Body of pancreas (tissue), 4 donors: ENCODE measurements at regions not wholly inside any gene's neighbourhood (a gene's known extent, or its start where the extent isn't known, plus 50 kb on each side); places are given as distances from the start of the nearest gene placed in this dataset.

Experiments used
- ATAC-seq: fragments of 150-250 bp; one replicate; pipeline ENCODE4 v1.9.1; 2016
- DNase-seq, 4 donors: peaks; one replicate each; pipeline ENCODE4 v3.0.0-alpha.2; 2019
- H3K27ac ChIP-seq, 4 donors: fragments of 200-600 bp; sonication (generic); 1 replicate in 3 of 4; 2 replicates in 1 of 4; pipeline versions ENCODE4 v1.5.1 to v1.6.1; 2016 to 2019; ENCODE audit warnings: mild to moderate bottlenecking in 1 of 4, mixed read lengths in 1 of 4, moderate library complexity in 1 of 4
- H3K27me3 ChIP-seq, 2 donors: fragments of 200-600 bp; sonication (generic); one replicate each; pipeline ENCODE4 v1.6.0; 2016; ENCODE audit warnings: mild to moderate bottlenecking in 1 of 2
- H3K36me3 ChIP-seq, 2 donors: fragments of 200-600 bp; sonication (generic); replicated peaks in 1 of 2; 2 replicates each; pipeline ENCODE4 v1.5.1; 2016; ENCODE audit warnings: low read depth in 2 of 2; ENCODE audit not compliant: insufficient read depth in 1 of 2
- H3K4me1 ChIP-seq: fragments of 200-600 bp; sonication (generic); one replicate; pipeline ENCODE4 v1.6.0; 2016
- H3K4me3 ChIP-seq, 2 donors: fragments of 200-600 bp; sonication (generic); 1 replicate in 1 of 2; 2 replicates in 1 of 2; pipeline ENCODE4 v1.5.1; 2016 to 2019
- H3K9me3 ChIP-seq, 3 donors: fragments of 200-600 bp; sonication (generic); 1 replicate in 2 of 3; 2 replicates in 1 of 3; pipeline ENCODE4 v1.5.1; 2016
- POLR2A ChIP-seq, 3 donors: fragments of 450-650 bp; IDR thresholded peaks; one replicate each; pipeline ENCODE4 v1.6.1; 2016; ENCODE audit warnings: antibody characterized with exemption in 3 of 3, mild to moderate bottlenecking in 2 of 3
- WGBS, 2 donors: methylation state at CpG; one replicate each; pipeline ENCODE4 v1.1.5; 2017; 5-methylcytosine and 5-hydroxymethylcytosine counted together
- intact Hi-C: fragments of 100-400 bp; cut with DNase I; formaldehyde crosslinking; loops from one replicate; pipeline ENCODE4 v1.15.1; 2023
- TF ChIP-seq, protein P1 (sequence below), 7 experiments: fragments of 450-650 bp in 4 of 7; fragments of 200-600 bp in 3 of 7; sonication (generic) in 3 of 7; IDR thresholded peaks; one replicate each; pipeline ENCODE4 v1.5.1; 2016 to 2019; ENCODE audit warnings: antibody characterized with exemption in 7 of 7

DNA sequence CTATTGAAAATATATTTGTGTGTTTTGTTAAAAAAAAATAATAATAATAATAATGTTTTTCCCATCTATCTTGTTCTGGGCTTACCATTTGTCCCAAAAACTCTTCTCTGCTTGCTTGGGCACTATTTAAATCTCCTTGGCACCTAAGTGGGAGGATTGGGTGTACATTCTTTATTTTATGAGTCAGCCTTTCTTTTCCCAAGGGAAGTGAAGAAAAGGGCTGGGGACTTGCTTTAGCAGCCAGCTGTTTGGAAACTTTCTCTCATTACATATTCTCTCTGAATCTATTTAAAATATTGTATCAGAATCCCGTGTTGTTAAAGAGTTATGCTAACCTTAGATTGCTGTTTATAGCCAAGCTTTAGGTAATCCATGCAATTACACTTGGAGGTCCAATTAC is 2332.4 kb downstream of the ARAP2 start:
- no peaks in the 10 kb centered on the region for H3K9me3 ChIP-seq
- no peak for DNase-seq

DNA sequence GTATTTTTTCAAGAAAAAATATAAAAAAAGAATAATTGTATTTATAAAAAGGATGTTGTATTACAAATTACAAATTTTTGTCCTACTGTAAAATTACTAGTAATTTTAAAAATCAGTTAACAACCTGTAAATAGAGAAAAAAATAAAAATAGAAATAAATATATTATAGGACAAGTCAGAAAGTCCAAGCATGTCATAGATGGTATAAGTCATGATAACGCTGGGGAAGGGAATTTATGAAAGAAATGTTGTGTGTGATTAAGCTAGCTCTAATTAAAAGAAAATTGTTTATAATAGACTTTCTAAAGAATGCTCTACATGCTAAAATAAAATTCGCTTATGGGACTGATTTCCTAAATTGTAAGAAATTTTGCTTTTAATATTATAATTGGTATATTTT is 2329.9 kb downstream of the ARAP2 start:
- no peaks in the 10 kb centered on the region for H3K27me3 ChIP-seq

More for the DNA sequence above, 2332.4 kb downstream of the ARAP2 start:
- Histone ChIP-seq H3K4me3 (no peak overlapping the region), H3K36me3 (no peaks in the 10 kb centered on the region), H3K27me3 (no peaks in the 10 kb centered on the region), H3K4me1 (no peaks in the 10 kb centered on the region), H3K27ac (no peak overlapping the region)
- intact Hi-C loops, result no loop called here
- ATAC-seq, result no peak
- 22 to 41% methylated on average over 1 of the region's 1 CpG for WGBS, 2 donors
- no peak for TF ChIP-seq POLR2A (IDR thresholded peaks at IDR 0.05)
- TF ChIP-seq, protein P1, sequence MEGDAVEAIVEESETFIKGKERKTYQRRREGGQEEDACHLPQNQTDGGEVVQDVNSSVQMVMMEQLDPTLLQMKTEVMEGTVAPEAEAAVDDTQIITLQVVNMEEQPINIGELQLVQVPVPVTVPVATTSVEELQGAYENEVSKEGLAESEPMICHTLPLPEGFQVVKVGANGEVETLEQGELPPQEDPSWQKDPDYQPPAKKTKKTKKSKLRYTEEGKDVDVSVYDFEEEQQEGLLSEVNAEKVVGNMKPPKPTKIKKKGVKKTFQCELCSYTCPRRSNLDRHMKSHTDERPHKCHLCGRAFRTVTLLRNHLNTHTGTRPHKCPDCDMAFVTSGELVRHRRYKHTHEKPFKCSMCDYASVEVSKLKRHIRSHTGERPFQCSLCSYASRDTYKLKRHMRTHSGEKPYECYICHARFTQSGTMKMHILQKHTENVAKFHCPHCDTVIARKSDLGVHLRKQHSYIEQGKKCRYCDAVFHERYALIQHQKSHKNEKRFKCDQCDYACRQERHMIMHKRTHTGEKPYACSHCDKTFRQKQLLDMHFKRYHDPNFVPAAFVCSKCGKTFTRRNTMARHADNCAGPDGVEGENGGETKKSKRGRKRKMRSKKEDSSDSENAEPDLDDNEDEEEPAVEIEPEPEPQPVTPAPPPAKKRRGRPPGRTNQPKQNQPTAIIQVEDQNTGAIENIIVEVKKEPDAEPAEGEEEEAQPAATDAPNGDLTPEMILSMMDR (IDR thresholded peaks at IDR 0.05), result no peak

DNA sequence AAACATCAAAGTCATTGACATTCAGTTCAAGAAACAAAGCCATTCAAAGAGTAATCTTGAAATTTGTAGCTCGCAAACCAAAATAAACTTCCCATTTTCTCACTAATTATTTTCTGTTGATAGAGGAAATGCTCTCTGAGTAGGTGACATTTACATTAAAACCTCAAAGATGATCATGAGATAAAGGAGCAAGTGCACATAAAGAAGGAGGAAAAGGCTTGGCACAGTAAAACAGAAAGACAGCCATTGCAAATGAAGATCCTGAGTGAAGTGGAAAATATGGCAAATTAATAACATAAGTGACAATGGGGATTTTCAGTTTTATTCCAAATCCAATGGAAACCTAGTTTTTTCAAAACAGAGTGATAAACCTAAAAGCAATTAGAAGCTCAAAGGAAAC is 2320.8 kb downstream of the ARAP2 start:
- WGBS, 2 donors, result 77 to 97% methylated on average over 1 of the region's 1 CpG
- no peak for ATAC-seq
- intact Hi-C loops, result no loop called here

More for the DNA sequence above, 2329.9 kb downstream of the ARAP2 start:
- Histone ChIP-seq H3K9me3 (no peaks in the 10 kb centered on the region), H3K36me3 (no peaks in the 10 kb centered on the region), H3K27ac (no peak overlapping the region), H3K4me1 (no peaks in the 10 kb centered on the region), H3K4me3 (no peak overlapping the region)
- no peak for ATAC-seq
- 49 to 56% methylated on average over 2 of the region's 2 CpGs for WGBS, 2 donors
- intact Hi-C loops, result no loop called here
- TF ChIP-seq, protein P1 (IDR thresholded peaks at IDR 0.05), result no peak
- no peak for TF ChIP-seq POLR2A (IDR thresholded peaks at IDR 0.05)
- DNase-seq, result no peak

DNA sequence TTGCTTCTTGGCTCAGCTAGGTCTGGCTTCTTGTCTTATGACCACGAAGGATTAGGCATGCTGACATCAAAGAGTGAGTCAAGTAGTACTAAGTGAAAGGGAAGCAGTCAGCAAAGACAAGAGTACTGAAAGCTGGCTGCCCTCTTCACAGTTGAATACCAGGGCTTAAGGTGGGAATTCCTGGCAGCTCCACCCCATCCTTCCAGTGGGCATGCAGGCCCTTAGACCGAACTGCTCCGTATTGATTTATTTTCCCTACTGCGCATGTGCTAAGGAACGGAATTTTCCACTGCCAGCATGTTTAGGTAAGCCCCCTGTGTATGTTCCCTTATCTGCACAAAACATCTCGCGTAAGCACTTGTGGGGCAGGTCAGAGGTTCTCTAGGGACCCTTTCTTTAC is 2320.1 kb downstream of the ARAP2 start:
- intact Hi-C loops, result no loop called here
- Histone ChIP-seq H3K27me3 (no peaks in the 10 kb centered on the region), H3K9me3 (no peaks in the 10 kb centered on the region), H3K27ac (no peak overlapping the region), H3K4me1 (no peaks in the 10 kb centered on the region), H3K4me3 (no peak overlapping the region), H3K36me3 (no peaks in the 10 kb centered on the region)
- TF ChIP-seq POLR2A (IDR thresholded peaks at IDR 0.05), result no peak
- TF ChIP-seq, protein P1 (IDR thresholded peaks at IDR 0.05), result no peak
- whole genome bisulfite sequencing, 2 donors, result 35 to 36% methylated on average over 7 of the region's 7 CpGs
- no peak for DNase-seq
- ATAC-seq, result no peak

More for the DNA sequence above, 2320.8 kb downstream of the ARAP2 start:
- no peak for DNase-seq
- Histone ChIP-seq H3K27me3 (no peaks in the 10 kb centered on the region), H3K9me3 (no peaks in the 10 kb centered on the region), H3K36me3 (no peaks in the 10 kb centered on the region), H3K4me3 (no peak overlapping the region), H3K27ac (no peak overlapping the region), H3K4me1 (no peaks in the 10 kb centered on the region)
- TF ChIP-seq, protein P1 (IDR thresholded peaks at IDR 0.05), result no peak
- TF ChIP-seq POLR2A (IDR thresholded peaks at IDR 0.05), result no peak

DNA sequence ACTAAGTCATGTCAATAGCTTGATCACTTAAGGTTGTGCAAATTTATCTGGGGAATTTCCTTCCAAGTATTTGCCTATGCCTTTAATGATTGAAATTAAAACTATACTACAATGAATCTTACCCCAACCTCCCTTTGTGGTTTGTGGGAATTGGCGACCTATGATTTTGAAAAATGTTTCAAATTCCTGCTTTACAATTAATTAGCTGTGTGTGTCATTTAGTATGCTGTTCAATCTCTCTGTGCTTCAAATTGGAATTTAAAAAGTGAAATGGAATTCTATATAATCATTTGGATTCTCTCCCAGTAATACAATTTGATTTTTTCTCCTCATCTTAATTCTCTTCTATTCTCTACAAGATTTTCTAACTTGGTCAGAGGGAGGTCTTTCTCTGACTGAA is 2319.5 kb downstream of the ARAP2 start:
- ATAC-seq (no peak), DNase-seq (no peak)
- Histone ChIP-seq H3K9me3 (no peaks in the 10 kb centered on the region), H3K36me3 (no peaks in the 10 kb centered on the region), H3K27ac (no peak overlapping the region), H3K4me3 (no peak overlapping the region), H3K4me1 (no peaks in the 10 kb centered on the region), H3K27me3 (no peaks in the 10 kb centered on the region)
- TF ChIP-seq, protein P1 (IDR thresholded peaks at IDR 0.05), result no peak
- no peak for TF ChIP-seq POLR2A (IDR thresholded peaks at IDR 0.05)
- WGBS, 2 donors, result 32 to 40% methylated on average over 1 of the region's 1 CpG
- intact Hi-C loops, result no loop called here
